HUES6 (cell line): ENCODE measurements at regions not wholly inside any gene's neighbourhood (a gene's known extent, or its start where the extent isn't known, plus 50 kb on each side); places are given as distances from the start of the nearest gene placed in this dataset.
"Not testable (repeated sequence)": the region's sequence is repeated elsewhere in the genome, so short reads cannot be mapped to it uniquely, and the experiment has no call there.

Experiments used
- H3K27ac ChIP-seq: 2 replicates; pipeline ENCODE4 v1.7.0; 2013; ENCODE audit warnings: low read depth, mild to moderate bottlenecking, low read length, inconsistent platforms
- H3K27me3 ChIP-seq: 2 replicates; pipeline ENCODE4 v1.6.1; 2013; ENCODE audit warnings: low read length; ENCODE audit not compliant: control insufficient read depth, insufficient read depth
- H3K36me3 ChIP-seq: 2 replicates; pipeline ENCODE4 v1.6.1; 2013; ENCODE audit warnings: low read length; ENCODE audit not compliant: control insufficient read depth, insufficient read depth
- H3K4me1 ChIP-seq: 2 replicates; pipeline ENCODE4 v1.6.1; 2013; ENCODE audit warnings: low read length; ENCODE audit not compliant: control insufficient read depth, insufficient read depth
- H3K4me3 ChIP-seq: 2 replicates; pipeline ENCODE4 v1.5.1; 2013; ENCODE audit warnings: low read depth, low read length
- H3K9ac ChIP-seq: one replicate; pipeline ENCODE4 v1.6.1; 2013; ENCODE audit warnings: mild to moderate bottlenecking, low read length
- H3K9me3 ChIP-seq: 2 replicates; pipeline ENCODE4 v1.6.1; 2013; ENCODE audit warnings: low read depth, low read length; ENCODE audit not compliant: control insufficient read depth, insufficient read depth

GRCh38 chr3:70611667-70612277 is 299.3 kb upstream of the MDFIC2 start:
- not testable (repeated sequence) for H3K27me3 ChIP-seq, H3K27ac ChIP-seq, H3K9me3 ChIP-seq, H3K9ac ChIP-seq, H3K4me3 ChIP-seq, H3K36me3 ChIP-seq
- peaks cover 20% of the 10 kb centered on the region for H3K4me1 ChIP-seq

- Histone ChIP-seq H3K4me1 (no peaks in the 10 kb centered on the region), H3K36me3 (peaks cover 3% of the 10 kb centered on the region; the same call in 1 of the 2 replicates), H3K9me3 (peaks cover 9% of the 10 kb centered on the region), H3K4me3 (no peak overlapping the region), H3K27me3 (no peaks in the 10 kb centered on the region), H3K9ac (no peak overlapping the region), H3K27ac (no peak overlapping the region)
Measured at GRCh38 chr3:70608434-70608833, 296.0 kb upstream of the MDFIC2 start.

GRCh38 chr3:70607469-70607868 is 295.0 kb upstream of the MDFIC2 start:
- Histone ChIP-seq H3K4me1 (no peaks in the 10 kb centered on the region), H3K9ac (no peak overlapping the region), H3K9me3 (peaks cover 6% of the 10 kb centered on the region), H3K27ac (no peak overlapping the region), H3K4me3 (no peak overlapping the region), H3K36me3 (no peaks in the 10 kb centered on the region), H3K27me3 (no peaks in the 10 kb centered on the region)

GRCh38 chr3:70606018-70606417 is 293.6 kb upstream of the MDFIC2 start:
- Histone ChIP-seq H3K9me3 (no peaks in the 10 kb centered on the region), H3K4me3 (no peak overlapping the region), H3K4me1 (no peaks in the 10 kb centered on the region), H3K27ac (no peak overlapping the region), H3K27me3 (no peaks in the 10 kb centered on the region), H3K9ac (no peak overlapping the region), H3K36me3 (no peaks in the 10 kb centered on the region)

GRCh38 chr3:70603103-70603502 is 290.7 kb upstream of the MDFIC2 start:
- Histone ChIP-seq H3K4me1 (no peaks in the 10 kb centered on the region), H3K36me3 (no peaks in the 10 kb centered on the region), H3K9me3 (no peaks in the 10 kb centered on the region), H3K9ac (no peak overlapping the region), H3K4me3 (no peak overlapping the region), H3K27ac (no peak overlapping the region), H3K27me3 (no peaks in the 10 kb centered on the region)

- Histone ChIP-seq H3K9me3 (no peaks in the 10 kb centered on the region), H3K9ac (no peak overlapping the region), H3K27ac (no peak overlapping the region), H3K4me1 (no peaks in the 10 kb centered on the region), H3K4me3 (no peak overlapping the region), H3K27me3 (no peaks in the 10 kb centered on the region), H3K36me3 (no peaks in the 10 kb centered on the region)
Measured at GRCh38 chr3:70597312-70597711, 284.9 kb upstream of the MDFIC2 start.

- Histone ChIP-seq H3K4me3 (no peak overlapping the region), H3K27ac (no peak overlapping the region), H3K4me1 (no peaks in the 10 kb centered on the region), H3K36me3 (no peaks in the 10 kb centered on the region), H3K9ac (no peak overlapping the region), H3K9me3 (no peaks in the 10 kb centered on the region), H3K27me3 (no peaks in the 10 kb centered on the region)
Measured at GRCh38 chr3:70583682-70584081, 271.2 kb upstream of the MDFIC2 start.

GRCh38 chr3:70582803-70583202 is 270.4 kb upstream of the MDFIC2 start:
- Histone ChIP-seq H3K36me3 (no peaks in the 10 kb centered on the region), H3K4me1 (no peaks in the 10 kb centered on the region), H3K9me3 (no peaks in the 10 kb centered on the region), H3K27me3 (no peaks in the 10 kb centered on the region), H3K27ac (no peak overlapping the region), H3K4me3 (no peak overlapping the region), H3K9ac (no peak overlapping the region)

GRCh38 chr3:70580021-70580420 is 267.6 kb upstream of the MDFIC2 start:
- Histone ChIP-seq H3K27ac (no peak overlapping the region), H3K4me3 (no peak overlapping the region), H3K4me1 (no peaks in the 10 kb centered on the region), H3K9me3 (no peaks in the 10 kb centered on the region), H3K9ac (no peak overlapping the region), H3K27me3 (no peaks in the 10 kb centered on the region), H3K36me3 (no peaks in the 10 kb centered on the region)

GRCh38 chr3:70571696-70572095 is 259.3 kb upstream of the MDFIC2 start:
- Histone ChIP-seq H3K4me3 (no peak overlapping the region), H3K27ac (no peak overlapping the region), H3K4me1 (no peaks in the 10 kb centered on the region), H3K9ac (no peak overlapping the region), H3K36me3 (no peaks in the 10 kb centered on the region), H3K9me3 (peaks cover 5% of the 10 kb centered on the region; the same call in 1 of the 2 replicates), H3K27me3 (no peaks in the 10 kb centered on the region)

- H3K9me3 ChIP-seq = peaks cover 5% of the 10 kb centered on the region; the same call in 1 of the 2 replicates
- H3K27ac ChIP-seq = no peak overlapping the region
- no peaks in the 10 kb centered on the region for H3K36me3 ChIP-seq
Measured at GRCh38 chr3:70570584-70570983, 258.1 kb upstream of the MDFIC2 start.

GRCh38 chr3:70568626-70569025 is 256.2 kb upstream of the MDFIC2 start:
- H3K36me3 ChIP-seq = no peaks in the 10 kb centered on the region
- H3K9me3 ChIP-seq = peaks cover 5% of the 10 kb centered on the region; the same call in 1 of the 2 replicates
- H3K9ac ChIP-seq = no peak overlapping the region
- H3K4me1 ChIP-seq = no peaks in the 10 kb centered on the region
- no peak overlapping the region for H3K27ac ChIP-seq
- H3K4me3 ChIP-seq = no peak overlapping the region
- H3K27me3 ChIP-seq = no peaks in the 10 kb centered on the region

More at GRCh38 chr3:70570584-70570983, 258.1 kb upstream of the MDFIC2 start:
- Histone ChIP-seq H3K9ac (no peak overlapping the region), H3K4me1 (no peaks in the 10 kb centered on the region), H3K4me3 (no peak overlapping the region), H3K27me3 (no peaks in the 10 kb centered on the region)
